ENCODE measurements at regions not wholly inside any gene's neighbourhood (a gene's known extent, or its start where the extent isn't known, plus 50 kb on each side); places are given as distances from the start of the nearest gene placed in this dataset.

DNA sequence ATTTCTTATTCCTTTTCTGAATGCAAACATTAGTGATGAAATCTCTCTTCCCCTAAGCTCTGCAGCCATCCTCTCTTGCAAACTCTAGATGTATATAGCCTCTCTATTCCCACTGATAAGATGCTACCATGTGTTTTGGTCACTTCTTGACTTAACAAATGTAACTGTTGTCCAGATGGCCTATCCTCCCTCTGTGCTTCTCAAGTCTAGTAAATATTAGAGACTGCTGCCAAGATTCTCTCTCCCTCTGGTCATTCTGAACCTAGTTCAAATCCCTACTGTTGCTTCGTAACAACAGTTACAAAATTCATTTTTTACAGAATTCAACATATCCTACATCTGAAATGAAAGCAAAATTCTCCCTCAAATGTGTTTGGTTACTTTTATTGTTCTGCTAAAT, 156.6 kb downstream of the TXNL1 start:
- Mint-ChIP-seq H3K36me3 (peaks cover 0 to 4% (median 0%) of the 10 kb centered on the region in 3 donors), H3K4me1 (no peaks in the 10 kb centered on the region), H3K27me3 (peaks cover 4 to 14% (median 7%) of the 10 kb centered on the region in 5 donors), H3K4me3 (no peak overlapping the region), H3K9me3 (no peaks in the 10 kb centered on the region), H3K27ac (no peak overlapping the region)
- DNase-seq = no peak
- POLR2A ChIA-PET = no interaction called here
- ATAC-seq = no peak

DNA sequence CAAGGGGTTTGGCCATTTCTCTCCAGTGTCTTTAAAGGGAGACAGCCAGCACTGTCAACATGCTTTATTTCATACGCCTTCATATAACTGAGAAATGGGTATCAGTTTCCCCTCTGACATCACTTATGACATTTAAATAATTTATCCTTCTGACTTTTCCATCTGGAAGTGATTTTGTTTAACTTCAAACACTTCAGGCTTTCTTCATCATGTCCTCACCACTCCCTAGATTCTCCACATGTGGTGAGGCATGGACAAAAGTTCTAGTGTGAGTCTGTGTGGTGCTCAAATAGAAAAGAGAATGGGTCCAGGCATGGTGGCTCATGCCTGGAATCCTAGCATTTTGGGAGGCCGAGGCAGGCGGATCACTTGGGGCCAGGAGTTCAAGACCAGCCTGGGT, 158.6 kb downstream of the TXNL1 start:
- ATAC-seq = no peak
- no peak for DNase-seq
- Mint-ChIP-seq H3K36me3 (peaks cover 0 to 3% (median 0%) of the 10 kb centered on the region in 3 donors), H3K9me3 (no peaks in the 10 kb centered on the region), H3K27ac (no peak overlapping the region), H3K4me1 (no peaks in the 10 kb centered on the region), H3K27me3 (peaks cover 0 to 10% (median 4%) of the 10 kb centered on the region in 5 donors), H3K4me3 (no peak overlapping the region)
- POLR2A ChIA-PET = no interaction called here

DNA sequence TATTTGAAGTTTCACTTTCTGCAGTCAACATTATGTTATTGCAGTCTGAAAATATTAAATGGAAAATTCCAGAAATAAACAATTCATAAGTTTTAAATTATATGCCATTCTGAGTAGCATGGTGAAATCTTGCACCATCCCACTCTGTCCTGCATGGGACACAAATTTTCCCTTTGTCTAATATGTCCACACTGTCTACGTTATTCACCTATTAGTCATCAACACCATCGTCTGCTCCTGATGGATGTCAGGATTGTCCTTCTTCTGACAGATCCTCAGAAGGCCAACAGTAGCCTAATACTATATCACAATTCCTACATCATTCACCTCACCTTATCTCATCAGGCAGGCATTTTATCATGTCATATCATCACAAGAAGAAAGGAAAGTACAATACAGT, 163.1 kb downstream of the TXNL1 start:
- POLR2A ChIA-PET = no interaction called here
- H3K27ac Mint-ChIP-seq = no peak overlapping the region
- no peak overlapping the region for H3K4me3 Mint-ChIP-seq

DNA sequence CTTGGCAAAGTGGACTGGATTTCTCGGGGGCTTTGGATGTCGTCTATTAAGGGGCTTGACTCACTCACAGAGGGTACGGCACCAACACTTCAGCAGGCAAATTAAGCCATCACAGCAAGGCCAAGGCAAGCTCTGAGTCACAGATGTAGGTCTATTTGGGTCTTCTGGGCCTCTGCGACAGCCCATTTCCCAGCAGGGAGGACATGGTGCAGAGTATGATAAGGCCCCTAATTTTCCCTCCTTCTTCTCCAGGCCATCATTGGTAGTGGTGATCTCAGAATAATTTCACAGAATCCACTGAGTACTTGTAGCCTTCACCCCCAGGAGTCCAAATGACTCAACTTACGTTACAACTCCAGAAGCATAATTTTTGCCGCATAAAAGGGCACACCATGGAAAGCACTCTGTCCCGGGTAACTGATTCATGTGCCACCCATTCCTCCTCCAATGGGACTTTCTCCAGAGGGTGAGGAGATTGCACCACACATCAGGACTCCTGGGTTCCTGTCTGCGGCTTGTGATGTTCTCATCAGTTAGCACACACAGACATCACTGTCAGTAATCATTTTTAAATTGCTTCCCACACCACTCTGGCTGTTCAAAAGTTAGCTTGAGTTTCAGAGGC, 164.9 kb downstream of the TXNL1 start:
- Mint-ChIP-seq H3K36me3 (no peaks in the 10 kb centered on the region), H3K4me1 (peaks cover 0 to 3% (median under 1%) of the 10 kb centered on the region in 4 donors), H3K27ac (no peak overlapping the region), H3K4me3 (no peak overlapping the region), H3K27me3 (peaks cover 0 to 5% (median 0%) of the 10 kb centered on the region in 5 donors), H3K9me3 (no peaks in the 10 kb centered on the region)
- POLR2A ChIA-PET = no interaction called here
- ATAC-seq (no peak), DNase-seq (no peak)

More for the DNA sequence above, 163.1 kb downstream of the TXNL1 start:
- H3K27me3 Mint-ChIP-seq = peaks cover 0 to 5% (median 1%) of the 10 kb centered on the region in 5 donors
- DNase-seq (no peak), ATAC-seq (no peak)
- H3K36me3 Mint-ChIP-seq = no peaks in the 10 kb centered on the region
- no peaks in the 10 kb centered on the region for H3K9me3 Mint-ChIP-seq
- H3K4me1 Mint-ChIP-seq = peaks cover 0 to 3% (median 0%) of the 10 kb centered on the region in 4 donors

DNA sequence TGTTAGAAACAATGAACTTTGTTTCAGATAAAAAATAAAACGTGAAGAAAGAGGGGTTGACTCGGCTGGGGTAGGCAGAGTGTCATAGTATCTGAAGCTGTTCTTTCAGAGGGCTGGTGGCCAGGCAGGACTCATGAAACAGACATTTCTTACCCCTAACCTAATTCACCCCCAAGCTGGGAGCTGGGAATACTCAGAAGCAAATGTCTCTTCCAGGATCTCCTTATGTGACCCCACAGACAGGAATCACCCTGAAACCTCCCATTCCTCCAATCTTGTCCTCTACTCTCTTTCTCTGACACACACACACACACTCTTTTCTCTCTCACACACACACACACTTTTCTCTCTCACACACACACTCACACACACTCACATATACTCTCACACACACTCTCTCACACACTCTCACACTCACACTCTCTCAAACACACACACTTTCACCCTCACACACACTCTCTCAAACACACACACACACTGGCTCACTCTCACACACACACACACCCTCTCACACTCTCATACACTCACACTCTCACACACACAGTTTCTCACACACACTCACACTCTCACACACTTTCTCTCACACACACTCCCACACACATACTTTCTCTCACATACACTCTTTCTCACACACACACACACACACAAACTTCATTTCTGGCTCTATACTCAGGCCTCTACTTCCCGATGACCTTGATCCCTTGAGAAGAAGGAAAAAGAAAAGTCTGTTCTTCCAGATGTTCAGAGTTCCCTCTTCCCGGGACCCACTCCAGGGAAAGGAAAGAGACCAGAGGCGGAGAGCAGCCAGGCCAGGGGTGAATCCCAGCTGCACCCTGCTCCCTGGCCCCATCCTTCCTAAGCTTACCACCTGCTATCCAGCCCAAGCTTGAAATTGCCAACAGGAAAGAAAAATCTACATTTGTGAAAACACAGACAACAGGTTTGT, 167.7 kb downstream of the TXNL1 start:
- Mint-ChIP-seq H3K9me3 (peaks cover 0 to 5% (median 1%) of the 10 kb centered on the region in 9 donors), H3K4me3 (no peak overlapping the region), H3K27me3 (peaks cover 0 to 5% (median 0%) of the 10 kb centered on the region in 5 donors), H3K4me1 (peaks cover 0 to 5% (median 2%) of the 10 kb centered on the region in 4 donors), H3K36me3 (no peaks in the 10 kb centered on the region), H3K27ac (no peak overlapping the region)
- POLR2A ChIA-PET = no interaction called here
- ATAC-seq = no peak
- no peak for DNase-seq

DNA sequence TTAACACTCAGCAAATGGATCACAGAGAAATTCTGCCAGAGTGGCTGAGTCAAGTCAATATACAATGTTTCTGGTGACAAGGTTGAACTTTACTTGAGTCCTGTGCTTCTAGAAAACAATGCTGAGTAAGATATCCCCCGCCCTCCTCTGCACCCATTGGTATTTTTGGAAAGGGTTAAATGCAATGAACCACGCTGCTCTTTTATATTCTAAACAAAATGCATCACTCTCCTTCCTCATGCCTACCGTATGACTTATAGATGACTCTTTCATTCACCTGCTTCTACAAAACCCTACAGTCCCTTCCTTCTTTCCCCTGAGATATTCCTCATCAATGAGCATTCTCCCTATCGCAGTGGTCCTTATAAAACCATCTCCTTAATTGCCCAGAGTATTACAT, 168.8 kb downstream of the TXNL1 start:
- Mint-ChIP-seq H3K27ac (no peak overlapping the region), H3K4me3 (no peak overlapping the region), H3K27me3 (peaks cover 0 to 5% (median 0%) of the 10 kb centered on the region in 5 donors), H3K9me3 (peaks cover 0 to 15% (median 6%) of the 10 kb centered on the region in 9 donors), H3K36me3 (no peaks in the 10 kb centered on the region), H3K4me1 (peaks cover 0 to 5% (median 2%) of the 10 kb centered on the region in 4 donors)
- ATAC-seq (no peak), DNase-seq (no peak)
- POLR2A ChIA-PET = no interaction called here

DNA sequence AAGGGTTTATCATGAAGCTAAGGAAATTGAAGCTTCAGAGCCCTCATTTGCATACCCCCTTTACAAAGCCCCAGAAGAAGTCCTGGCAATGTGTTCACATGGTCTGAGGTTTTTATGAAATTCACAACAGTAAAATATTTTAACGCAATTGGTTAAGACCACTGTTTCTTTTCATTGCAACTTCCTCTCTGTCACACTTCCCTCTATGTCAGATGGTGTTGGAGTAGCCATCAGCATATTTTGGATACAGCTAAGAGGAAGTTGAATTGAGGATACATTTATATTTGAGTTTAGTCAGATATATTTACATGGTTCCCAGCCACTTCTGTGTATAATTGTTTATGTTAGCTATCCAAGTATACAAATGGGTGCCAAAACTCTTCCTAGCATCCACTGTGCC, 170.0 kb downstream of the TXNL1 start:
- DNase-seq (no peak), ATAC-seq (no peak)
- H3K4me1 Mint-ChIP-seq = peaks cover 0 to 5% (median 2%) of the 10 kb centered on the region in 4 donors
- H3K27ac Mint-ChIP-seq = no peak overlapping the region
- no peak overlapping the region for H3K4me3 Mint-ChIP-seq
- peaks cover 0 to 19% (median 11%) of the 10 kb centered on the region in 9 donors for H3K9me3 Mint-ChIP-seq
- POLR2A ChIA-PET = no interaction called here
- no peaks in the 10 kb centered on the region for H3K36me3 Mint-ChIP-seq
- peaks cover 0 to 5% (median 0%) of the 10 kb centered on the region in 5 donors for H3K27me3 Mint-ChIP-seq

DNA sequence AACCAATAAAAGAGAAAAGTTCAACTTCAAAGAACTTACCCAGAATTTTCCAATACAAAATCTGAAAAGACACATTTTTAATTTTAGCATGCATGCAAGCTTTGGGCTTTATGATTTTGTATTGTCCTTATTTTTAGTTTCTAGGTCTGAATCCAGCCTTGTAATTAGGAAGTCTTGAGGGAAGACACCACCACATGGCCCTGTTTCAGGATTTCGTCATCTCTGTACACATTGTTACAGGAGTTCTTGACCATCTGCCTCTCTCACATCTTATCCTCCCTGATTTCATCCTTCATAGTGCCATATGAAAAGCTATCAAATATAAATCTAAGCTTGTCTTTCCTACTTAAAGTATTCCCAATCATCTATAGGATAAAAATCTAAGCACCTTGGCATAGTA, 176.1 kb downstream of the TXNL1 start:
- no peak overlapping the region for H3K27ac Mint-ChIP-seq
- DNase-seq = no peak
- H3K27me3 Mint-ChIP-seq = peaks cover 0 to 17% (median 3%) of the 10 kb centered on the region in 5 donors
- no peaks in the 10 kb centered on the region for H3K36me3 Mint-ChIP-seq
- H3K4me3 Mint-ChIP-seq = no peak overlapping the region
- H3K4me1 Mint-ChIP-seq = no peaks in the 10 kb centered on the region
- H3K9me3 Mint-ChIP-seq = peaks cover 0 to 20% (median 12%) of the 10 kb centered on the region in 9 donors
- POLR2A ChIA-PET = no interaction called here
- ATAC-seq = no peak

DNA sequence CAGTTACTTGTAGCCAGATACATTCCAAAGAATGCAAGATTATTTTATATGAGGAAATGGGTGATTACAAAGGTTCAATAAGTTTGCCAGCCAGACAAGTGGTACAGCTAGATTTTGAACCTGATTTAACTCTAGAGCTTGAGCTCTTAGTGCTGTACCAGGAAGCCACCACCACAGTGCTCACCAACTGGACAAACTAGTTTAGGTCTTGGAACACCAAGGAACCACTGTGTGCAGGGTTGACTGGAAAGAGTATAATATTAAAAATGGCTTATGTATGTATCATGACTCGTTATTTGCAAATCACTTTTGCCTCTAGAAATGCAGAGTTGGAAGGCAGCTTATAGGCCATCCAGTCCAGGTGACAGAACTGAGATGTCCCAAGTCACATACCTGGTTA, 177.2 kb downstream of the TXNL1 start:
- DNase-seq = no peak
- ATAC-seq = no peak
- H3K4me3 Mint-ChIP-seq = no peak overlapping the region
- POLR2A ChIA-PET = no interaction called here
- H3K36me3 Mint-ChIP-seq = no peaks in the 10 kb centered on the region
- no peaks in the 10 kb centered on the region for H3K4me1 Mint-ChIP-seq
- H3K27ac Mint-ChIP-seq = no peak overlapping the region
- H3K27me3 Mint-ChIP-seq = peaks cover 0 to 17% (median 3%) of the 10 kb centered on the region in 5 donors
- peaks cover 0 to 20% (median 12%) of the 10 kb centered on the region in 9 donors for H3K9me3 Mint-ChIP-seq

DNA sequence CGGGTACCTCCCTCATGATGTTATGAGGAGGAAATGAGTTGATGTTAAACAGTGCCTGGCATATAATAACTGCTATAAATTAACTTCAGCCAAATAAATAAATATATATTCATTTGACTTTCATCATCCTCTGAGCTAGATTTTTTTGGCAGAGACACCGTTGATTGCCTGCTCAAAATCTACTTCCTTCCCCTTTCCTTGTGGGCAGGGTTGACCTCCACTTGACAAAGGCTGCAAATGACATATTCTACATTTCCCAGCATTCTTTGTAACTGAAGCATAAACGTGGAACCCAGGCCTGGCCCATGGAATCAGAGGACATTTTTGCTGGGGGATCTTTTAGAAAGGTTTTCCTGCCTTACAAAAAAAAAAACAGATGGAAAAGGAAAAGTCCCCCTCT, 177.8 kb downstream of the TXNL1 start:
- H3K27ac Mint-ChIP-seq = no peak overlapping the region
- DNase-seq (no peak), ATAC-seq (no peak)
- POLR2A ChIA-PET = no interaction called here
- peaks cover 0 to 20% (median 10%) of the 10 kb centered on the region in 9 donors for H3K9me3 Mint-ChIP-seq
- H3K27me3 Mint-ChIP-seq = peaks cover 0 to 17% (median 1%) of the 10 kb centered on the region in 5 donors
- no peaks in the 10 kb centered on the region for H3K4me1 Mint-ChIP-seq
- H3K4me3 Mint-ChIP-seq = no peak overlapping the region
- no peaks in the 10 kb centered on the region for H3K36me3 Mint-ChIP-seq

DNA sequence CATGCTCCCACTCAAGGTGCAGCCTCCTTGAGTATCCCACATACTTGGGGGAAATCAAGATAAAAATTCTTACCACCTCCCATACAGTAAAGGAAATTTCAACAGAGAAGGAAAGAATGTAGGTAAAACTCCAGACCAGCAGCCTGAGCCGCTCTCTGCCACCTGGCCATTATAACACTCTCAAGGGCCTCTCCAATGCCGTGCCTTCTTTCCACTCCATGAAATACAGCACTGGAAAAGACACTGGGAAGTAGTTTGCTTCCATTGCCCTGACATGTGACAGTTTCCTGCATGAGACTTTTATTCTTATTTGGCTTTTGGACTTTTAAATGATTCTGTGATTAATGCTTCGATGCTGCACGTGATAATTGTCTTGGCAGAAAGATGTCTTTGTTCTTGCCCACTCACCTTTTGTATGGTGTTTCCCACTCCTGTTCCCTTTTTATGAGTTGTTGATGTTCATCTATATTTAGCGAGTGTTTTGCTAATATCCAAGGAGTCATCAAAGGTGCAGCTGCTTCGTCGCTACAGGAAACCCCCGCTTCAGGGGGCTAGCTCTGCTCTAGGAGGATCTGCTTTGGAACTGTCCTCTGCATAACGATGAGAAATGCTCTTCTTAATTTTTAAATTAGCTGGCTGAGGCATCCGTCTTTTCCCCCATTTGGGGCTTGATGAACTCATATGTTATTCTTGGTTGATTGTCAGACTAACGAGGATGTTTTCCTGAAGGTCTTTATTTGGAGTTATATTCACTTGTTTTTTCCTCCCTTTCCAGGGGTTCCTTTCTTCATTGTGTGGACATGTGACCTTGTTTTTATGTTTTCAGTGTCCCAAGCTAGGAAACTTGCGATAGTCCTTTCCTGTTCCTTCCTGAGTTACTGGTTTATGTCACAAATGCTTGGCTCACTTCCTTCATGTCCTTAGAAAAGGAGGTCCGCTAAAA, 179.4 kb downstream of the TXNL1 start:
- POLR2A ChIA-PET = no interaction called here
- Mint-ChIP-seq H3K4me3 (no peak overlapping the region), H3K4me1 (no peaks in the 10 kb centered on the region), H3K9me3 (peaks cover 0 to 12% (median 0%) of the 10 kb centered on the region in 9 donors), H3K27ac (no peak overlapping the region), H3K27me3 (peaks cover 0 to 20% (median 2%) of the 10 kb centered on the region in 5 donors), H3K36me3 (no peaks in the 10 kb centered on the region)
- ATAC-seq (no peak), DNase-seq (no peak)

DNA sequence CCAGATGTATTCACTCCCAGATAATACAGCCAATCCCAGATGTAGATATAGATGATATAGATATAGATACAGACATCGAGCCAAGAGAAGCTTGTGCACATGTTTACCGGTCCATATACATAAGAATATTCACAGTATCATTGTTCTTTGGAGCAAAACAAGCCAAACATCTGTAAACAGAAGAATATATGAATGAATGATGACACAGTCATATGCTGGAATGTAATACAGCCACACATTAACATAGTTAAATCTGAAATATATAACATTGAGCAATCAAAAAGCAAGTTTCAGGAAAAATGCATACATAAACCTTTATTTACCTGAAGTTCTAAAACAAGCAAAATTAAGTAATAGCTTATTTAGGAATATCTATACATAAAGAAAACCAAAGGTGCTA, 182.5 kb downstream of the TXNL1 start:
- H3K9me3 Mint-ChIP-seq = no peaks in the 10 kb centered on the region
- no peak for ATAC-seq
- H3K4me3 Mint-ChIP-seq = no peak overlapping the region
- H3K27me3 Mint-ChIP-seq = peaks cover 0 to 28% (median 4%) of the 10 kb centered on the region in 5 donors
- no peak for DNase-seq
- POLR2A ChIA-PET = no interaction called here
- H3K36me3 Mint-ChIP-seq = no peaks in the 10 kb centered on the region
- H3K27ac Mint-ChIP-seq = no peak overlapping the region
- no peaks in the 10 kb centered on the region for H3K4me1 Mint-ChIP-seq
